Coronary artery (tissue), 2 donors: ENCODE measurements at regions not wholly inside any gene's neighbourhood (a gene's known extent, or its start where the extent isn't known, plus 50 kb on each side); places are given as distances from the start of the nearest gene placed in this dataset.

Experiments used
- DNase-seq: peaks from one replicate; pipeline ENCODE4 v3.0.0-alpha.2; 2017; ENCODE audit warnings: low spot score
- H3K27ac ChIP-seq, 2 donors: fragments of 200-600 bp; sonication (generic); one replicate each; pipeline ENCODE4 v1.5.1; 2016 to 2019
- H3K4me3 ChIP-seq: fragments of 200-600 bp; sonication (generic); 2 replicates; pipeline ENCODE4 v1.5.1; 2016; ENCODE audit warnings: mild to moderate bottlenecking, moderate library complexity
- CTCF ChIP-seq: fragments of 200-600 bp; sonication (generic); IDR thresholded peaks from one replicate; pipeline ENCODE4 v1.5.1; 2019; ENCODE audit warnings: antibody characterized with exemption

GRCh38 chr13:99064624-99065234 is 86.9 kb upstream of the DOCK9 start:
- TF ChIP-seq CTCF: no peak
- Histone ChIP-seq H3K27ac (no peak overlapping the region), H3K4me3 (no peak overlapping the region)
- DNase-seq: no peak

GRCh38 chr13:99065235-99066015 is 87.6 kb upstream of the DOCK9 start:
- H3K27ac ChIP-seq: no peak overlapping the region
- H3K4me3 ChIP-seq: no peak overlapping the region
- DNase-seq: no peak
- TF ChIP-seq CTCF: no peak

- TF ChIP-seq CTCF: no peak
- no peak overlapping the region for H3K27ac ChIP-seq
- no peak overlapping the region for H3K4me3 ChIP-seq
- no peak for DNase-seq
These were observed 88.4 kb upstream of the DOCK9 start for GRCh38 chr13:99066219-99066618.

- no peak for TF ChIP-seq CTCF
- DNase-seq: no peak
- Histone ChIP-seq H3K27ac (no peak overlapping the region), H3K4me3 (no peak overlapping the region)
These were observed 89.5 kb upstream of the DOCK9 start for GRCh38 chr13:99067159-99067985.

GRCh38 chr13:99071211-99071610 is 93.3 kb upstream of the DOCK9 start:
- Histone ChIP-seq H3K4me3 (no peak overlapping the region), H3K27ac (no peak overlapping the region)
- DNase-seq: no peak
- no peak for TF ChIP-seq CTCF

- H3K27ac ChIP-seq: no peak overlapping the region
These were observed 93.8 kb upstream of the DOCK9 start for GRCh38 chr13:99071666-99072065.

More at GRCh38 chr13:99071666-99072065, 93.8 kb upstream of the DOCK9 start:
- H3K4me3 ChIP-seq: no peak overlapping the region
- no peak for TF ChIP-seq CTCF
- no peak for DNase-seq
